ENCODE measurements at regions not wholly inside any gene's neighbourhood (a gene's known extent, or its start where the extent isn't known, plus 50 kb on each side); places are given as distances from the start of the nearest gene placed in this dataset.
"Not testable (repeated sequence)": the region's sequence is repeated elsewhere in the genome, so short reads cannot be mapped to it uniquely, and the experiment has no call there.

DNA sequence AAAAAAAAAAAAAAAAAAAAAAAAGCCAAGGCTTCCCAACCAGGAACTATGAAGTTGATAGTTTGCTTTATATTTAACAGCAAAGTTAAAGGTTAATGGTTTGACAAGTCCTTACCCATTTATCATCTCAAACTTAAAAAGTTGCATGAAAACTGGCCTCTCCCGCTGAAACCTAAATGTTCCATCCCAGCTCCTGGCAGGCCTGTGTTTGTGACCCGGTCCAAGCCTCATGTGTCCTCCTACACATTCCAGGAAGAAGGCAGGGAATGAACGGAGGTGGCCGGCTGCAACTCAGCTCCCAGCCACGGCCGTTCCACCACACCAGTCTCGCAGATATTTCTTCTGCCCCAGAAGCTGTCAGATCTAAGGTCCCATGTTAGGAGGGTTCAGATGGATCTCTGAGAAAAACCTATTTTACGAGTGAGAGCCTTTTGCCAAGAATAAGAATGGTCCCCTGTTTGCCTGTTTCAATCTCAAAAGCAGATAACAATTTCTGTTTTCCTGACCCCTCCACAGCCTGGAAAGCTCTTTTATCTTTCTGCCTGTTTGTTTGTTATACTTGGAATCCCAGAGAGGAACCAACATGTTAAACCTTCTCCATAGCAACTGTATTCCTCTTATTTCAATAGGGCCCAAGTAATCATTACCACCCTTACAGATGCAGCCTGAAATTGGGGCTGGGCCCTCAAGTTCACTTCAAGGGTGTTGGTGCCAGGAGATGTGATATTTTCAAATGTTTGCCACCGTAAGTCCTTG, 56.5 kb downstream of the KCTD12 start:
- Histone ChIP-seq H3K9me3 (ENCODE audit: control insufficient read depth in 2 of 2, insufficient read depth in 1 of 2, low read length in 1 of 2) (no peaks in the 10 kb centered on the region), H3K27me3 (ENCODE audit: control insufficient read depth in 2 of 2, insufficient read depth in 1 of 2, low read length in 1 of 2) (no peaks in the 10 kb centered on the region), H3K36me3 (ENCODE audit: control insufficient read depth in 2 of 2, insufficient read depth in 2 of 2, low read length in 1 of 2) (no peaks in the 10 kb centered on the region), H3K4me3 (ENCODE audit: low read length in 2 of 2) (no peak overlapping the region), H3K27ac (ENCODE audit: low read depth in 1 of 2, low read length in 1 of 2) (no peak overlapping the region), H3K4me1 (ENCODE audit: control insufficient read depth in 2 of 2, insufficient read depth in 2 of 2, low read length in 2 of 2) (no peaks in the 10 kb centered on the region)
- DNase-seq (ENCODE audit: low read depth in 6 of 9, low spot score in 9 of 9): no peak
- WGBS: 90% methylated on average over 9 of the region's 9 CpGs

GRCh38 chr13:76828316-76828741, 57.9 kb downstream of the KCTD12 start:
- WGBS: 77% methylated on average over 3 of the region's 3 CpGs
- Histone ChIP-seq H3K36me3 (ENCODE audit: control insufficient read depth in 2 of 2, insufficient read depth in 2 of 2, low read length in 1 of 2) (no peaks in the 10 kb centered on the region), H3K4me3 (ENCODE audit: low read length in 2 of 2) (no peak overlapping the region), H3K9me3 (ENCODE audit: control insufficient read depth in 2 of 2, insufficient read depth in 1 of 2, low read length in 1 of 2) (no peaks in the 10 kb centered on the region), H3K27ac (ENCODE audit: low read depth in 1 of 2, low read length in 1 of 2) (no peak overlapping the region), H3K27me3 (ENCODE audit: control insufficient read depth in 2 of 2, insufficient read depth in 1 of 2, low read length in 1 of 2) (no peaks in the 10 kb centered on the region), H3K4me1 (ENCODE audit: control insufficient read depth in 2 of 2, insufficient read depth in 2 of 2, low read length in 2 of 2) (no peaks in the 10 kb centered on the region)
- DNase-seq (ENCODE audit: low read depth in 6 of 9, low spot score in 9 of 9): no peak

DNA sequence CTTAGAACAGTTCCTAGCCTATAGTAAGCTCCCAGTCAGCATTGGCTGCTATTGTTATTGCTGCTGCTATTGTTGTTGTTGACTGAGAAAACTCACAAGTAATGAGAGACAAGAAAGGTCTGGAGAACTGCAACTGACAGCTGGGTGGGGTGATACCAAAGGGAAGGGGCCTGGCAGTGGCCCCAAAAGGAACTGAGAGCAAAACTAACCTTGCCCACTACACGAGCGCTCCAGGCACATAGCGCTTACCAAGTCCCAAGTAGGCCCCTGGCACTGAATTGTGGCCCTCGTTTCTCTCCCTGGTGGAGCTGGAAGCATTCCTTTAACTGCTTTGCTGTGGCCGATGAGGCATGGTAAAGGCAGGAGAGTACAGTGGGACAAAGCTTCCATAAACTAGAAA, 59.7 kb downstream of the KCTD12 start:
- DNase-seq (ENCODE audit: low read depth in 6 of 9, low spot score in 9 of 9): no peak
- H3K4me1 ChIP-seq (ENCODE audit: control insufficient read depth in 2 of 2, insufficient read depth in 2 of 2, low read length in 2 of 2): no peaks in the 10 kb centered on the region
- WGBS: 96% methylated on average over 5 of the region's 5 CpGs
- no peak overlapping the region for H3K27ac ChIP-seq (ENCODE audit: low read depth in 1 of 2, low read length in 1 of 2)
- H3K9me3 ChIP-seq (ENCODE audit: control insufficient read depth in 2 of 2, insufficient read depth in 1 of 2, low read length in 1 of 2): no peaks in the 10 kb centered on the region
- no peaks in the 10 kb centered on the region for H3K27me3 ChIP-seq (ENCODE audit: control insufficient read depth in 2 of 2, insufficient read depth in 1 of 2, low read length in 1 of 2)
- no peak overlapping the region for H3K4me3 ChIP-seq (ENCODE audit: low read length in 2 of 2)
- H3K36me3 ChIP-seq (ENCODE audit: control insufficient read depth in 2 of 2, insufficient read depth in 2 of 2, low read length in 1 of 2): no peaks in the 10 kb centered on the region

- H3K4me3 ChIP-seq (ENCODE audit: low read length in 2 of 2): no peak overlapping the region
- H3K4me1 ChIP-seq (ENCODE audit: control insufficient read depth in 2 of 2, insufficient read depth in 2 of 2, low read length in 2 of 2): no peaks in the 10 kb centered on the region
- H3K9me3 ChIP-seq (ENCODE audit: control insufficient read depth in 2 of 2, insufficient read depth in 1 of 2, low read length in 1 of 2): no peaks in the 10 kb centered on the region
- no peaks in the 10 kb centered on the region for H3K36me3 ChIP-seq (ENCODE audit: control insufficient read depth in 2 of 2, insufficient read depth in 2 of 2, low read length in 1 of 2)
- no peak for DNase-seq (ENCODE audit: low read depth in 6 of 9, low spot score in 9 of 9)
- 83% methylated on average over 1 of the region's 1 CpG for WGBS
- no peaks in the 10 kb centered on the region for H3K27me3 ChIP-seq (ENCODE audit: control insufficient read depth in 2 of 2, insufficient read depth in 1 of 2, low read length in 1 of 2)
- no peak overlapping the region for H3K27ac ChIP-seq (ENCODE audit: low read depth in 1 of 2, low read length in 1 of 2)
These were observed 60.8 kb downstream of the KCTD12 start for GRCh38 chr13:76825430-76825829.

GRCh38 chr13:76823969-76824368, 62.2 kb downstream of the KCTD12 start:
- no peak overlapping the region for H3K27ac ChIP-seq (ENCODE audit: low read depth in 1 of 2, low read length in 1 of 2)
- H3K4me1 ChIP-seq (ENCODE audit: control insufficient read depth in 2 of 2, insufficient read depth in 2 of 2, low read length in 2 of 2): no peaks in the 10 kb centered on the region
- no peaks in the 10 kb centered on the region for H3K9me3 ChIP-seq (ENCODE audit: control insufficient read depth in 2 of 2, insufficient read depth in 1 of 2, low read length in 1 of 2)
- no peaks in the 10 kb centered on the region for H3K36me3 ChIP-seq (ENCODE audit: control insufficient read depth in 2 of 2, insufficient read depth in 2 of 2, low read length in 1 of 2)
- no peak overlapping the region for H3K4me3 ChIP-seq (ENCODE audit: low read length in 2 of 2)
- DNase-seq (ENCODE audit: low read depth in 6 of 9, low spot score in 9 of 9): no peak
- H3K27me3 ChIP-seq (ENCODE audit: control insufficient read depth in 2 of 2, insufficient read depth in 1 of 2, low read length in 1 of 2): no peaks in the 10 kb centered on the region

DNA sequence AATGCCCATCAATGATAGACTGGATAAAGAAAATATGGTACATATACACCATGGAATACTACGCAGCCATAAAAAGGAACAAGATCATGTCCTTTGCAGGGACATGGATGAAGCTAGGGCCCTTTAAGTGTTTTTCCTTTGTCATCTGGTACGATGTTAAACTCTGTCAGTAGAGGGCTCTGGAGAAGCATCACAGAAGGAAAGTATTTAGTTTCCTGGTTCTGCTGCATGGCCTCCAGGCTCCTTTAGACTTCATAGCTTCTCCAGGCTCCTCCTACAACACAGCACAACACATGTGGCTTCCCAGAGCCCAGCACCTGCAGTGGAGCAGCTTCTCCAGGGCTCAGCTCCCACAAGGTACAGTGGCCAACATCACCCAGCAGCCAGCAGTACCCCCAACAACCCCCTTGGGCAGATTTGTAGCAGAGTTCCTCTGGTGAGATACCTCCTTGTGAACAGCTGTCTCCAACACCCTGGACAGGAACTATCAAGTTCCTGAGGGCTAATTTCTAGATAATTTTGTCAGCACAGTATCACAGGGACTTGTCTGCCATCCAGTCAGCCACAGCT, 63.4 kb downstream of the KCTD12 start:
- Histone ChIP-seq H3K9me3 (ENCODE audit: control insufficient read depth in 2 of 2, insufficient read depth in 1 of 2, low read length in 1 of 2) (no peaks in the 10 kb centered on the region), H3K36me3 (ENCODE audit: control insufficient read depth in 2 of 2, insufficient read depth in 2 of 2, low read length in 1 of 2) (no peaks in the 10 kb centered on the region), H3K27me3 (ENCODE audit: control insufficient read depth in 2 of 2, insufficient read depth in 1 of 2, low read length in 1 of 2) (no peaks in the 10 kb centered on the region), H3K27ac (ENCODE audit: low read depth in 1 of 2, low read length in 1 of 2) (no peak overlapping the region), H3K4me1 (ENCODE audit: control insufficient read depth in 2 of 2, insufficient read depth in 2 of 2, low read length in 2 of 2) (no peaks in the 10 kb centered on the region), H3K4me3 (ENCODE audit: low read length in 2 of 2) (no peak overlapping the region)
- DNase-seq (ENCODE audit: low read depth in 6 of 9, low spot score in 9 of 9): peak in 1 of 9 donors; percentile 47
- WGBS: 85% methylated on average over 2 of the region's 2 CpGs

GRCh38 chr13:76821222-76821621, 65.0 kb downstream of the KCTD12 start:
- DNase-seq (ENCODE audit: low read depth in 6 of 9, low spot score in 9 of 9); H3K9me3 ChIP-seq (ENCODE audit: control insufficient read depth in 2 of 2, insufficient read depth in 1 of 2, low read length in 1 of 2); H3K36me3 ChIP-seq (ENCODE audit: control insufficient read depth in 2 of 2, insufficient read depth in 2 of 2, low read length in 1 of 2); H3K27ac ChIP-seq (ENCODE audit: low read depth in 1 of 2, low read length in 1 of 2); H3K4me1 ChIP-seq (ENCODE audit: control insufficient read depth in 2 of 2, insufficient read depth in 2 of 2, low read length in 2 of 2); H3K4me3 ChIP-seq (ENCODE audit: low read length in 2 of 2); H3K27me3 ChIP-seq (ENCODE audit: control insufficient read depth in 2 of 2, insufficient read depth in 1 of 2, low read length in 1 of 2): not testable (repeated sequence)
- WGBS: 98% methylated on average over 1 of the region's 1 CpG

- H3K4me3 ChIP-seq (ENCODE audit: low read length in 2 of 2): no peak overlapping the region
- H3K27me3 ChIP-seq (ENCODE audit: control insufficient read depth in 2 of 2, insufficient read depth in 1 of 2, low read length in 1 of 2): no peaks in the 10 kb centered on the region
- peaks cover 0 to 7% of the 10 kb centered on the region in 2 donors for H3K4me1 ChIP-seq (ENCODE audit: control insufficient read depth in 2 of 2, insufficient read depth in 2 of 2, low read length in 2 of 2)
- no peak for DNase-seq (ENCODE audit: low read depth in 6 of 9, low spot score in 9 of 9)
- H3K36me3 ChIP-seq (ENCODE audit: control insufficient read depth in 2 of 2, insufficient read depth in 2 of 2, low read length in 1 of 2): no peaks in the 10 kb centered on the region
- H3K27ac ChIP-seq (ENCODE audit: low read depth in 1 of 2, low read length in 1 of 2): no peak overlapping the region
- H3K9me3 ChIP-seq (ENCODE audit: control insufficient read depth in 2 of 2, insufficient read depth in 1 of 2, low read length in 1 of 2): no peaks in the 10 kb centered on the region
- 97% methylated on average over 4 of the region's 4 CpGs for WGBS
These were observed 65.4 kb downstream of the KCTD12 start for GRCh38 chr13:76820759-76821158.

DNA sequence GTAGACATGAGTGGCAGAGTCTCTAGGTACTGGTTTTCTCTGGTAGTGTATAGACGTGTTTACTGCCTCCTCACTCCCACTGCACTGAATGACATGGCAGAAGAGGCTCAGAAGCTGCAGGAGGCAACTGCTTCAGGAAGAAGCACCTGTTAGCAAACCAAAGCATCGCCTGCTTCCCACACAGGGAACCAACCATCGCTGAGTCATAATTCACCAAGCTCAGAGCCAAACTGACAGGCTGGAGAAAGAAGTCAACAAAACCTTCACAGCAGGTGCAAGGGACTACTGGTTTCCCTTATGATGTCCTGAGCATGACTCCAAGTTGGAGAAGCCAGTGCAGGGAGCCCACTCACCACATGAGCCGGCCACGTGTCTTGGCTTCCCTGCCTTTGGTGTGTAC, 69.8 kb downstream of the KCTD12 start:
- H3K4me3 ChIP-seq (ENCODE audit: low read length in 2 of 2): no peak overlapping the region
- peaks cover 0 to 31% of the 10 kb centered on the region in 2 donors for H3K4me1 ChIP-seq (ENCODE audit: control insufficient read depth in 2 of 2, insufficient read depth in 2 of 2, low read length in 2 of 2)
- peaks cover 0 to 2% of the 10 kb centered on the region in 2 donors for H3K9me3 ChIP-seq (ENCODE audit: control insufficient read depth in 2 of 2, insufficient read depth in 1 of 2, low read length in 1 of 2)
- H3K27me3 ChIP-seq (ENCODE audit: control insufficient read depth in 2 of 2, insufficient read depth in 1 of 2, low read length in 1 of 2): no peaks in the 10 kb centered on the region
- no peaks in the 10 kb centered on the region for H3K36me3 ChIP-seq (ENCODE audit: control insufficient read depth in 2 of 2, insufficient read depth in 2 of 2, low read length in 1 of 2)
- peak in 7 of 9 donors; percentile 4 to 76 (median 30) for DNase-seq (ENCODE audit: low read depth in 6 of 9, low spot score in 9 of 9)
- H3K27ac ChIP-seq (ENCODE audit: low read depth in 1 of 2, low read length in 1 of 2): peak overlapping the region in 1 of 2 donors; percentile 65
- WGBS: 10% methylated on average over 5 of the region's 5 CpGs

Data from thymus (tissue), 11 donors.